ENCODE measurements at regions not wholly inside any gene's neighbourhood (a gene's known extent, or its start where the extent isn't known, plus 50 kb on each side); places are given as distances from the start of the nearest gene placed in this dataset.

- TF ChIP-seq CTCF (IDR thresholded peaks at IDR 0.05), result peak; percentile 14 to 45 (median 36)
- no peak for TF ChIP-seq POLR2A (IDR thresholded peaks at IDR 0.05)
Measured at GRCh38 chr4:142984871-142985585, 138.9 kb upstream of the INPP4B start.

Measured in body of pancreas (tissue), 4 donors.